NCI-H2029 treated with DMSO at 0.1 percent for 48 hours (cell line): ENCODE measurements at regions not wholly inside any gene's neighbourhood (a gene's known extent, or its start where the extent isn't known, plus 50 kb on each side); places are given as distances from the start of the nearest gene placed in this dataset.
"Not testable (repeated sequence)": the region's sequence is repeated elsewhere in the genome, so short reads cannot be mapped to it uniquely, and the experiment has no call there.

Experiments used
- DNase-seq: peaks from one replicate; lab custom pipeline; 2025; lab: John Stamatoyannopoulos, UW

DNA sequence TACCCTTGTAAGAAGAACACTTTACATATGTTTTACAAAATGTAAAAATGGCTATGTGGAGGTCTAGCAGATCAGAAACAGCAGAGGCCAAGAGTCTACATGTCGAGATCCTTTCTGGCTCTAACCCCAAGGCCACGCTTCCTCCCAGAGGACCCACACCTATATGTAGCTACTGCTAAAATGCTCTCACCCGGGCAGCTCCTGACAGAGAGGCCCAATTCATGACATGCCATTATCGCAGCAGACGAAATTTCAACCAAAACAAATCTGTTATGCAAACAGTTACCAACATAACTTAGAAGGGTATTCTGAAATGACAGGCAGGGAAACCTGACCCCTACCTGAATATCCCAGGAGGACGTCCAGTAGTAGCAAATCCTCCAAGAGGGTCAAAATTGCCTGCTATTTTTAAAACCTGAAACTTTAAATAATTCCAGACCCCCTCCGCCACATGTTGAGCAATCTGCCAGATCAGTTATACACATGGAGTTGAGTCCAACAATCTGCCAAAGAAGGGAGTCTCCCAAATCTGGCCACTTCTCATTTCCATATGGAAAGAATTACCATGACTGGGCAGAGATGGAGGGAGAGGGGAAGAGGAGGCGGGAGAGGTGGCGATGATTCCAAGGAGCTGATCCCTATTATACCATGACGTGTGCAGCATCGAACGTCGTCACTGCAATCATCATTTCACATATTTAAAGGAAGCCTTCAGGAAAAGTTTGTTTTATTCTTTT is 192.9 kb upstream of the TBL1X start:
- no peak for DNase-seq

- no peak for DNase-seq
Observed at GRCh38 chrX:9273744-9274143, 191.1 kb upstream of the TBL1X start.

GRCh38 chrX:9278475-9279233 is 186.2 kb upstream of the TBL1X start:
- no peak for DNase-seq

DNA sequence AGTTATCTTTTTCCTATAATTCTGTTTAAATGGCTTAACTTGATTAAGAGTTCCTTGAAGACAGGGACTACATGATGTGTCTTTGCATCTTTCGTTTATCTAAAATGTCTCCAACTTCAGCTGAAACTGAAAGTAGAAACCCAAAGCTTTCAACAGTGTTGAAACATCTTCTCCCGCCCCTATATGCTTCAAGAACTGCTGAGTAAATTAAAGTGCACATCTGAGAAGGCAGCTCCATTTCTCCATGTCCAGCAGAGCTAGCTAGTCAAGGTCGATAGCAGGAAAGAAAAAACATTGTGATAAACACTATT is 185.7 kb upstream of the TBL1X start:
- DNase-seq: no peak

GRCh38 chrX:9280831-9281230 is 184.0 kb upstream of the TBL1X start:
- no peak for DNase-seq

- no peak for DNase-seq
Observed at GRCh38 chrX:9282325-9282724, 182.5 kb upstream of the TBL1X start.

GRCh38 chrX:9285342-9285771 is 179.5 kb upstream of the TBL1X start:
- no peak for DNase-seq

GRCh38 chrX:9286234-9286633 is 178.6 kb upstream of the TBL1X start:
- DNase-seq: no peak

DNA sequence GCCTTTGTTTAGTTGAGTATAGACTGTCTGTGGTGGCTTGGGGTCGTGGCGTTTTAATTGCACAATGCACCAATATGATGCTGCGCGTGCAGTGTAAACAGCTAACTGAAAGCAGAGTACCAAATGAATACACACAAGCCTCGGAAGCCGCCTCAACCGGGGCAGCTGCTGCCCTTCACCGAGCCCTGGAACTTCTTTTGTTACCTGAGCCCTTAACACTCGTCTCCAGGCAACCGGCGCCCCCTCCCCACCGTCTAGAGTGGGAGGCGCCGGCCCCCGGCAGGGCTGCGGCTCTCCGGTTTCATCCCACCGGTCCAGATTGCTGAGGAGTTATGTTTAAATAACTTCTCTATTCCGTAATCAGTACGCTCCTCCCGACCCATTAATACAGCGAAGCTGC is 173.2 kb upstream of the TBL1X start:
- DNase-seq: peak; percentile 2

DNA sequence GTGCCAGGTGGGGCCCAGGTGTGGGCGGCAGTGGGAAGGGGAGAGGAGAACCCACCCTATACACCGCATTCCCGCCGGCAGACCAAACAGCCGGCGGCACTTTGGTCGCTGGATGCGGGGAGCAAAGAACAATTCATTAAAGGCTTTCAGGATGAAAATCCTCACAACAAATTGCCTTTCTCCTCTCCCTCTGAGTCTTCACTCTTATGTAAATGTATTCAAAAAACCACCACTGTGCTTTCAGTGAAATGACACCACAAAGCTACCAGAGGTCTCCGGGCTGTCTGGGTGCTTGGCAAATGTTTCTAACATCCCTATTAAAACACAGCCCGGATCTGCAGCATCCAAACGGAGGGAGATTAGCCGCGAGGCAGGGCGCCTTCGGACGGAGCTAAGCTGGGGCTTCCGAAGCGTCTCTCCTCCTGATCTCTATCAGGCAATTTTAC is 171.8 kb upstream of the TBL1X start:
- DNase-seq: no peak

GRCh38 chrX:9293903-9294302 is 171.0 kb upstream of the TBL1X start:
- no peak for DNase-seq

DNA sequence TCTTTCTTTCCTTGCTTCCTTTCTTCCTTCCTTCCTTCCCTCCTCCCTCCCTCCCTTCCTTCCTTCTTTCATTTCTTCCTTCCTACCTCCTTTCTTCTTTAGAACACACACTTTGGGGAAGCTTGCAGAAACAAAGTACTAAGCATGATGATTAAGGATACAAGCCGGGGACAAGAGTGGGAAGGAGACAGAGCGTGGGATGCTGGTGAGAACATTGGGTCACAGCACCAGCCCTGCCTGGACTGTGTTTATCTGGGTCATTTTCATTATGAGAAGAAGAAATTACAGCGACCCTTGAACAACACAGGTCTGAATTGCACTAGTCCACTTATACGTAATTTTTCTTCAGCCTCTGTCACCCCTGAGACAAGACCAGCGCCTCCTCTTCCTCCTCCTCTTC is 169.3 kb upstream of the TBL1X start:
- DNase-seq: no peak

DNA sequence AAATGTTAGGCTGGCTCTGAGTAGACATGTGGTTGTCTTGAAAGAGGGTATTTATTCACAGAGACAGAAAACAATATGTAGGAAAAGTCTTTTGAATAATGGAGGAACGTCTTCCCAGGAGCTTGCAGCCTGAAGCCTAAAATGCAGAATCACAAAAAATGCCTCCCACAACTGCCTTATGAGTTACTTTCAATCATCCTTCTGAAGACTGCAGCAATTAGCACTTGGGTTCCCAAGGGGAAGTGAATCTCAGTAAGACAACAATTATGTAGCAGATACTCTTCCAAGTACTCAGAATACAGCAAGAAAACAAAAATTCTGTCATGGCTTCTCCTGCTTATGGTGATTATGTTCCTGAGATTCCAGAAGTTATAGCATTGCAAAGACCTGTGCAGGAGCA is 166.6 kb upstream of the TBL1X start:
- no peak for DNase-seq

DNA sequence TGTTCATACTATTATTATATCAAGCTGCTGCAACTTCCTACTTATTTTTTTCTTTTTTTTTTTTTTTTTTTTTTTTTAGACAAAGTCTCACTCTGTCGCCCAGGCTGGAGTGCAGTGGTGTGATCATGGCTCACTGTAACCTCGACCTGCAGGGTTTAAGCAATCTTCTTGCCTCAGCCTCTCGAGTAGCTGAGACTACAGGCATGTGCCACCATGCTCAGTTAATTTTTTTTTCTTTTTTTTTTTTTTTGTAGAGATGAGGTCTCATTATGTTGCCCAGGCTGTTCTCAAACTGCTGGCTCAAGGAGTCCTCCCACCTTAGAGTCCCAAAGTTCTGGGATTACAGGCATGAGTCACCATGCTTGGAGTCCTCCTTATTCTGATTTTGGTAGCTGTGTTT is 165.2 kb upstream of the TBL1X start:
- not testable (repeated sequence) for DNase-seq

DNA sequence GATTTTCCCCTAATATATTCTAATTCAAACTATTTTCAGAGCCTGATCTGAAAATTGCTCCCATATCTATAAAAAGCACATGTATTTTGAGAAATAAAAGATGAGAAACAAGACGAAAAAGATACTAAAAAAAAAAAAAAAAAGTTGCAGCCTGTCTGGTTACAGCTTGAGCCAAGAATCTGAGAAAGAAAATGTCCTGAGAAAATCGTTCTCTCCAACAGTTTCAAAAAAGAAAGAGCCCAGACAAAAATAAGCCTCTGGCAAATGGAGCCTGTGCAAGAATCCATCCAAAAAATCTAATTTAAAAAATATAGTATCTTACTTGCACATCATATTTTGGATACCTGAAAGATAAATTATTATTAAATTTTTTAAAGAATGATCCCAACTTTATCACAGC is 163.0 kb upstream of the TBL1X start:
- DNase-seq: no peak

- DNase-seq: no peak
Observed at GRCh38 chrX:9302381-9302780, 162.5 kb upstream of the TBL1X start.

- DNase-seq: no peak
Observed at GRCh38 chrX:9308426-9308825, 156.4 kb upstream of the TBL1X start.

DNA sequence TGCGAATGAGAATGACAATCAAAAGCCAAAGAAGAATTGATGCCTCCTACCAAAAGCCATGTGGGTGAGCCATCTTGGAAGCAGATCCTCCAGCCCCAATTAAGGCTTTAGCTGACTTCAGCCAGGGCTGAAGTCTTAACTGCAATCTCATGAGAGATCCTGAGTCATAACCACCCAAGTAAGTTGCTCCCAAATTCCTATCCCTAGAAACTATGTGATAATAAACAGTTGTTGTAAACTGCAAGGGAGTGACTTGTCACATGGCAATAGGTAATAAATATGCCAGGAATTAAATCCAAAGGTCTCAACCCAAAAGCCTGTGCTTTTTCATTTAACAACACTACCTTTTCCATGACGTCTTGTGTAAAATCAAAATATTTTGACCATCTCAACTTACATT is 154.2 kb upstream of the TBL1X start:
- no peak for DNase-seq

GRCh38 chrX:9311421-9312160 is 153.3 kb upstream of the TBL1X start:
- DNase-seq: no peak

- no peak for DNase-seq
Observed at GRCh38 chrX:9312922-9313867, 151.7 kb upstream of the TBL1X start.

- no peak for DNase-seq
Observed at GRCh38 chrX:9315086-9315485, 149.8 kb upstream of the TBL1X start.

GRCh38 chrX:9316096-9316495 is 148.8 kb upstream of the TBL1X start:
- no peak for DNase-seq
